ENCODE measurements at regions not wholly inside any gene's neighbourhood (a gene's known extent, or its start where the extent isn't known, plus 50 kb on each side); places are given as distances from the start of the nearest gene placed in this dataset.

DNA sequence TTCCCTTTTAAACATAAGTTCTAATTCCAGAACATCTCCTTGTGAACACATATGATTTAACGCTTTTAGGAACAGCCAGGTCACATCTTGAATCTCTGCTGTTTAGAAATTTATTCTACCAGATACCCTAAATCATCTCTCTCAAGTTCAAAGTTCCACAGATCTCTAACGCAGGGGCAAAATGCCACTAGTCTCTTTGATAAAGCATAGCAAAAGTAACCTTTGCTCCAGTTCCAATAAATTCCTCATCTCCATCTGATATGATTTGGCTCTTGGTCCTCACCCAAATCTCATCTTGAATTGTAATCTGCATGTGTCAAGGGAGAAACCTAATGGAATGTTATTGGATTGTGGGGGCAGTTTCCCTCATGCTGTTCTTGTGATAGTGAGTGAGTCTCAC lies 96.3 kb upstream of the PLEKHA5 start:
- Histone ChIP-seq H3K79me2 (ENCODE audit: insufficient read depth, low read length) (no peaks in the 10 kb centered on the region), H3K4me2 (ENCODE audit: low read depth, low read length, poor library complexity, severe bottlenecking) (no peak overlapping the region), H2AFZ (ENCODE audit: low read depth, low read length, severe bottlenecking) (no peak overlapping the region), H3F3A (ENCODE audit: insufficient read depth) (no peaks in the 10 kb centered on the region), H3K36me3 (ENCODE audit: low read length) (no peaks in the 10 kb centered on the region), H3K27ac (ENCODE audit: low read depth, low read length) (no peak overlapping the region), H3K27me3 (ENCODE audit: low read length) (no peaks in the 10 kb centered on the region), H3K9me2 (replicated peaks; ENCODE audit: insufficient read depth, low read length) (no peaks in the 10 kb centered on the region), H3K4me3 (ENCODE audit: insufficient read depth, low read length, poor library complexity, severe bottlenecking) (no peak overlapping the region), H3K9ac (ENCODE audit: low read length) (no peak overlapping the region), H3K9me3 (ENCODE audit: insufficient read depth, low read length) (peaks cover 7% of the 10 kb centered on the region; the same call in 1 of the 2 replicates), H4K20me1 (ENCODE audit: low read depth, low read length) (no peaks in the 10 kb centered on the region)
- no peak for TF ChIP-seq EZH2phosphoT487 (conservative IDR thresholded peaks at IDR 0.05; ENCODE audit: low read length)
- TF ChIP-seq, protein P1, sequence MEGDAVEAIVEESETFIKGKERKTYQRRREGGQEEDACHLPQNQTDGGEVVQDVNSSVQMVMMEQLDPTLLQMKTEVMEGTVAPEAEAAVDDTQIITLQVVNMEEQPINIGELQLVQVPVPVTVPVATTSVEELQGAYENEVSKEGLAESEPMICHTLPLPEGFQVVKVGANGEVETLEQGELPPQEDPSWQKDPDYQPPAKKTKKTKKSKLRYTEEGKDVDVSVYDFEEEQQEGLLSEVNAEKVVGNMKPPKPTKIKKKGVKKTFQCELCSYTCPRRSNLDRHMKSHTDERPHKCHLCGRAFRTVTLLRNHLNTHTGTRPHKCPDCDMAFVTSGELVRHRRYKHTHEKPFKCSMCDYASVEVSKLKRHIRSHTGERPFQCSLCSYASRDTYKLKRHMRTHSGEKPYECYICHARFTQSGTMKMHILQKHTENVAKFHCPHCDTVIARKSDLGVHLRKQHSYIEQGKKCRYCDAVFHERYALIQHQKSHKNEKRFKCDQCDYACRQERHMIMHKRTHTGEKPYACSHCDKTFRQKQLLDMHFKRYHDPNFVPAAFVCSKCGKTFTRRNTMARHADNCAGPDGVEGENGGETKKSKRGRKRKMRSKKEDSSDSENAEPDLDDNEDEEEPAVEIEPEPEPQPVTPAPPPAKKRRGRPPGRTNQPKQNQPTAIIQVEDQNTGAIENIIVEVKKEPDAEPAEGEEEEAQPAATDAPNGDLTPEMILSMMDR (IDR thresholded peaks at IDR 0.05; ENCODE audit: insufficient read depth, low read length, poor library complexity, severe bottlenecking): no peak

DNA sequence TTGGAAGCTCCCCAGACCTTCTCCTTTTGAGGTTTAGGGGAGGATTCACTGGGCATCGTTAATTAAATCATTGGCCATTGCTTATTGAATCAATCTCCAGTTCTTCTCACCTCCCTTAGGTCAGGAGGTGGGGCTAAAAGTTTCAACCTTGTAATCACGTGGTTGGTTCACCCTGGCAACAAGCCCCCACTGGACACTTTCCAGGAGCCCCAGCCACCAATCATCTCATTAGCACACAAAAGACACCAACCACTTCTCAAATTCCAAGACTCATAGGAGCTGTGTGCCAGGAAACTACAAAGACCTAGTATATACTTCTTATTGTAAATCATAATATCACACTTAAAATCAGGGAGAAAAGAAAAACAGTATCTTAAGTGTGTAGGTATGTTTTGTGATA lies 94.6 kb upstream of the PLEKHA5 start:
- peaks cover 7% of the 10 kb centered on the region; the same call in 1 of the 2 replicates for H3K9me3 ChIP-seq (ENCODE audit: insufficient read depth, low read length)
- no peaks in the 10 kb centered on the region for H3K36me3 ChIP-seq (ENCODE audit: low read length)
- H2AFZ ChIP-seq (ENCODE audit: low read depth, low read length, severe bottlenecking): no peak overlapping the region
- no peaks in the 10 kb centered on the region for H3F3A ChIP-seq (ENCODE audit: insufficient read depth)
- TF ChIP-seq, protein P1 (IDR thresholded peaks at IDR 0.05; ENCODE audit: insufficient read depth, low read length, poor library complexity, severe bottlenecking): no peak
- TF ChIP-seq EZH2phosphoT487 (conservative IDR thresholded peaks at IDR 0.05; ENCODE audit: low read length): no peak
- no peaks in the 10 kb centered on the region for H4K20me1 ChIP-seq (ENCODE audit: low read depth, low read length)
- H3K4me3 ChIP-seq (ENCODE audit: insufficient read depth, low read length, poor library complexity, severe bottlenecking): no peak overlapping the region
- no peaks in the 10 kb centered on the region for H3K79me2 ChIP-seq (ENCODE audit: insufficient read depth, low read length)
- H3K27ac ChIP-seq (ENCODE audit: low read depth, low read length): no peak overlapping the region
- H3K9ac ChIP-seq (ENCODE audit: low read length): no peak overlapping the region
- H3K27me3 ChIP-seq (ENCODE audit: low read length): no peaks in the 10 kb centered on the region
- H3K4me2 ChIP-seq (ENCODE audit: low read depth, low read length, poor library complexity, severe bottlenecking): no peak overlapping the region
- H3K9me2 ChIP-seq (replicated peaks; ENCODE audit: insufficient read depth, low read length): no peaks in the 10 kb centered on the region

DNA sequence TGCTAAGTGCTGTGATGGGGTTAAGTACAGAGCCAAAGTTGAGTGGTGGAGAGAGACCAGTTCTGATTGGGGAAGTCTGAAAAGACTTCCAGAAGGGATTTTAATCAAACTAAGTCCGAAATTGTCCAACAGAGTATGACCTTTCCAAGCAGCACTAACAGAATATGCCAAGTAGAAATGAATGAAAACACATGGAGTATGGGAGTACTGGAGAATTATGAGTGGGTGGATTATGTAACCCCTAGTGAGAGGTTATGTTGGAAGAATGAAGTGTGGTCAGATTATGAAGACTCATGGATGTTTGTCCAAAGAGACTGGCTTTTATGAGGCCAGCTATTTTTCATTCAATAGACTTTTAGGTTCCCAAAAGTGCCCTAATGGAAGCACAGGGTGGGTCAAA lies 94.0 kb upstream of the PLEKHA5 start:
- Histone ChIP-seq H3K79me2 (ENCODE audit: insufficient read depth, low read length) (no peaks in the 10 kb centered on the region), H2AFZ (ENCODE audit: low read depth, low read length, severe bottlenecking) (no peak overlapping the region), H3K9me2 (replicated peaks; ENCODE audit: insufficient read depth, low read length) (no peaks in the 10 kb centered on the region), H4K20me1 (ENCODE audit: low read depth, low read length) (no peaks in the 10 kb centered on the region), H3K4me2 (ENCODE audit: low read depth, low read length, poor library complexity, severe bottlenecking) (no peak overlapping the region), H3K36me3 (ENCODE audit: low read length) (no peaks in the 10 kb centered on the region), H3K27ac (ENCODE audit: low read depth, low read length) (no peak overlapping the region), H3K9ac (ENCODE audit: low read length) (no peak overlapping the region), H3K9me3 (ENCODE audit: insufficient read depth, low read length) (peaks cover 7% of the 10 kb centered on the region; the same call in 1 of the 2 replicates), H3K4me3 (ENCODE audit: insufficient read depth, low read length, poor library complexity, severe bottlenecking) (no peak overlapping the region), H3K27me3 (ENCODE audit: low read length) (no peaks in the 10 kb centered on the region), H3F3A (ENCODE audit: insufficient read depth) (no peaks in the 10 kb centered on the region)
- TF ChIP-seq, protein P1 (IDR thresholded peaks at IDR 0.05; ENCODE audit: insufficient read depth, low read length, poor library complexity, severe bottlenecking): no peak
- TF ChIP-seq EZH2phosphoT487 (conservative IDR thresholded peaks at IDR 0.05; ENCODE audit: low read length): no peak

Data from SU-DHL-6 (cell line).